Psoas muscle (tissue), 7 donors: ENCODE measurements at regions not wholly inside any gene's neighbourhood (a gene's known extent, or its start where the extent isn't known, plus 50 kb on each side); places are given as distances from the start of the nearest gene placed in this dataset.
"Not testable (repeated sequence)": the region's sequence is repeated elsewhere in the genome, so short reads cannot be mapped to it uniquely, and the experiment has no call there.

Source experiments
- ATAC-seq, 4 donors: fragments of 200-7000 bp; cut with Tn5 transposase; one replicate each; pipeline ENCODE4 v1.9.1; 2020; ENCODE audit warnings: moderate library complexity in 3 of 4, mild to moderate bottlenecking in 2 of 4
- DNase-seq, 2 donors: peaks; one replicate each; pipeline ENCODE4 v3.0.0-alpha.2; 2020
- H3K27ac ChIP-seq: fragments of 200-600 bp; one replicate; pipeline ENCODE4 v1.8.0; 2022
- H3K27me3 ChIP-seq, 3 donors: fragments of 200-600 bp in 1 of 3; one replicate each; pipeline versions ENCODE4 v1.6.1 to v1.8.0; 2013 to 2022; ENCODE audit warnings: low read length in 2 of 3, mild to moderate bottlenecking in 2 of 3, moderate library complexity in 1 of 3; ENCODE audit not compliant: insufficient read depth in 3 of 3
- H3K36me3 ChIP-seq, 2 donors: fragments of 200-600 bp in 1 of 2; one replicate each; pipeline versions ENCODE4 v1.6.1 to v1.8.0; 2013 to 2022; ENCODE audit warnings: low read depth in 1 of 2, mild to moderate bottlenecking in 1 of 2, moderate library complexity in 1 of 2; ENCODE audit not compliant: insufficient read depth in 1 of 2
- H3K4me1 ChIP-seq: fragments of 200-600 bp; one replicate; pipeline ENCODE4 v1.8.0; 2022
- H3K4me3 ChIP-seq: fragments of 200-600 bp; one replicate; pipeline ENCODE4 v1.8.0; 2022; ENCODE audit warnings: mild to moderate bottlenecking
- H3K9me3 ChIP-seq: fragments of 200-600 bp; one replicate; pipeline ENCODE4 v1.8.0; 2022
- CTCF ChIP-seq: fragments of 200-600 bp; IDR thresholded peaks from one replicate; pipeline ENCODE4 v1.8.0; 2022; ENCODE audit warnings: antibody characterized with exemption
- WGBS, 3 donors: extraction: QIAGEN DNeasy Blood & Tissue Kit; methylation state at CpG; one replicate each; pipeline versions ENCODE4 v1.1.6 to v1.1.7; 2013; 5-methylcytosine and 5-hydroxymethylcytosine counted together
- intact Hi-C, 2 donors: fragments of 100-400 bp; cut with DNase I; formaldehyde crosslinking; loops; one replicate each; pipeline versions ENCODE4 v1.11.0 to v1.14.2; 2022
- donor health status: healthy with polysubstance abuse.
- donor health status: DM: no; HTN: no; CAD: no; lungs with moderate emphysema.
- donor health status: Bipolar disorder and iron deficiency.
- donor health status: healthy.
- donor health status: DM: yes; HTN: yes; CAD: no.
- donor health status: DM: no; HTN: no; CAD: no.
- donor health status: DM: yes; HTN: yes; CAD: no.

GRCh38 chr2:242065426-242065825 is 195.9 kb downstream of the RTP5 start:
- Histone ChIP-seq H3K27me3 (peaks cover 0 to 17% (median 0%) of the 10 kb centered on the region in 3 donors), H3K4me3 (no peak overlapping the region), H3K4me1 (no peaks in the 10 kb centered on the region), H3K36me3 (no peaks in the 10 kb centered on the region), H3K27ac (no peak overlapping the region), H3K9me3 (no peaks in the 10 kb centered on the region)
- intact Hi-C loops = no loop called here
- TF ChIP-seq CTCF = no peak
- ATAC-seq (no peak), DNase-seq (no peak)
- WGBS, 3 donors = 64 to 73% (median 68%) methylated on average over 11 of the region's 11 CpGs

- Histone ChIP-seq H3K9me3 (no peaks in the 10 kb centered on the region), H3K36me3 (no peaks in the 10 kb centered on the region), H3K27ac (no peak overlapping the region), H3K4me1 (no peaks in the 10 kb centered on the region), H3K27me3 (peaks cover 0 to 17% (median 0%) of the 10 kb centered on the region in 3 donors), H3K4me3 (no peak overlapping the region)
- intact Hi-C loops = no loop called here
- no peak for DNase-seq
- no peak for ATAC-seq
- no peak for TF ChIP-seq CTCF
- WGBS, 3 donors = 85 to 87% (median 85%) methylated on average over 7 of the region's 7 CpGs
Observed at GRCh38 chr2:242069018-242069417, 199.5 kb downstream of the RTP5 start.

GRCh38 chr2:242069938-242070395 is 200.4 kb downstream of the RTP5 start:
- H3K9me3 ChIP-seq, H3K27ac ChIP-seq, H3K36me3 ChIP-seq, H3K4me3 ChIP-seq, intact Hi-C loops, DNase-seq, H3K4me1 ChIP-seq: not testable (repeated sequence)
- 23 to 44% (median 32%) methylated on average over 11 of the region's 12 CpGs for WGBS, 3 donors
- ATAC-seq = peak in 2 of 4 donors; percentile 24 to 54
- peaks cover 0 to 10% (median 0%) of the 10 kb centered on the region in 3 donors for H3K27me3 ChIP-seq

GRCh38 chr2:242070726-242071125 is 201.2 kb downstream of the RTP5 start:
- H3K4me3 ChIP-seq, H3K27ac ChIP-seq, H3K9me3 ChIP-seq, DNase-seq, H3K4me1 ChIP-seq, H3K36me3 ChIP-seq, ATAC-seq, intact Hi-C loops: not testable (repeated sequence)
- peaks cover 0 to 14% (median 0%) of the 10 kb centered on the region in 3 donors for H3K27me3 ChIP-seq
- WGBS, 3 donors = 78 to 82% (median 80%) methylated on average over 7 to 11 of the region's 11 CpGs

- H3K4me3 ChIP-seq, DNase-seq, H3K27ac ChIP-seq, H3K9me3 ChIP-seq, intact Hi-C loops, ATAC-seq, H3K4me1 ChIP-seq, H3K36me3 ChIP-seq: not testable (repeated sequence)
- H3K27me3 ChIP-seq = peaks cover 0 to 15% (median 0%) of the 10 kb centered on the region in 3 donors
- 68 to 79% (median 74%) methylated on average over 7 of the region's 7 CpGs for WGBS, 3 donors
Observed at GRCh38 chr2:242071377-242071776, 201.8 kb downstream of the RTP5 start.

- H3K4me3 ChIP-seq, DNase-seq, ATAC-seq, intact Hi-C loops, H3K27ac ChIP-seq, H3K9me3 ChIP-seq, H3K36me3 ChIP-seq, H3K4me1 ChIP-seq: not testable (repeated sequence)
- WGBS, 3 donors = 79 to 84% (median 82%) methylated on average over 11 of the region's 11 CpGs
- peaks cover 0 to 15% (median 0%) of the 10 kb centered on the region in 3 donors for H3K27me3 ChIP-seq
Observed at GRCh38 chr2:242071936-242072335, 202.4 kb downstream of the RTP5 start.

GRCh38 chr2:242075168-242075567 is 205.6 kb downstream of the RTP5 start:
- 24 to 46% (median 30%) methylated on average over 2 of the region's 2 CpGs for WGBS, 3 donors

More at GRCh38 chr2:242075168-242075567, 205.6 kb downstream of the RTP5 start:
- Histone ChIP-seq H3K4me3 (no peak overlapping the region), H3K4me1 (no peaks in the 10 kb centered on the region), H3K36me3 (no peaks in the 10 kb centered on the region), H3K27me3 (peaks cover 0 to 9% (median 0%) of the 10 kb centered on the region in 3 donors), H3K9me3 (no peaks in the 10 kb centered on the region), H3K27ac (no peak overlapping the region)
- ATAC-seq = no peak
- intact Hi-C loops = no loop called here
- no peak for DNase-seq
- TF ChIP-seq CTCF = no peak
